GM18508 (cell line): ENCODE measurements at regions not wholly inside any gene's neighbourhood (a gene's known extent, or its start where the extent isn't known, plus 50 kb on each side); places are given as distances from the start of the nearest gene placed in this dataset.

Source experiments
- ATAC-seq: cut with Tn5 transposase; IDR thresholded peaks from one replicate; pipeline ENCODE4 v1.9.1; 2021; ENCODE audit warnings: moderate number of reproducible peaks; ENCODE audit not compliant: insufficient read depth, unreplicated experiment

GRCh38 chr6:119922814-119923213 lies 573.3 kb upstream of the MAN1A1 start:
- no peak for ATAC-seq

- ATAC-seq = no peak
These were observed 572.0 kb upstream of the MAN1A1 start for GRCh38 chr6:119921491-119922010.

GRCh38 chr6:119917186-119917585 lies 567.6 kb upstream of the MAN1A1 start:
- no peak for ATAC-seq

GRCh38 chr6:119915971-119916370 lies 566.4 kb upstream of the MAN1A1 start:
- no peak for ATAC-seq

GRCh38 chr6:119908157-119908556 lies 558.6 kb upstream of the MAN1A1 start:
- ATAC-seq = no peak

GRCh38 chr6:119902681-119903080 lies 553.1 kb upstream of the MAN1A1 start:
- no peak for ATAC-seq

- no peak for ATAC-seq
These were observed 547.2 kb upstream of the MAN1A1 start for GRCh38 chr6:119896806-119897205.

GRCh38 chr6:119895626-119896025 lies 546.1 kb upstream of the MAN1A1 start:
- ATAC-seq = no peak

GRCh38 chr6:119894811-119895210 lies 545.2 kb upstream of the MAN1A1 start:
- no peak for ATAC-seq

GRCh38 chr6:119891644-119892043 lies 542.1 kb upstream of the MAN1A1 start:
- no peak for ATAC-seq

GRCh38 chr6:119891206-119891605 lies 541.6 kb upstream of the MAN1A1 start:
- ATAC-seq = no peak

GRCh38 chr6:119890470-119890869 lies 540.9 kb upstream of the MAN1A1 start:
- ATAC-seq = no peak

GRCh38 chr6:119887666-119888065 lies 538.1 kb upstream of the MAN1A1 start:
- no peak for ATAC-seq

- ATAC-seq = no peak
These were observed 531.9 kb upstream of the MAN1A1 start for GRCh38 chr6:119881416-119881815.

- no peak for ATAC-seq
These were observed 531.3 kb upstream of the MAN1A1 start for GRCh38 chr6:119880840-119881239.

GRCh38 chr6:119879731-119880130 lies 530.2 kb upstream of the MAN1A1 start:
- ATAC-seq = no peak

- no peak for ATAC-seq
These were observed 524.8 kb upstream of the MAN1A1 start for GRCh38 chr6:119874381-119874780.

GRCh38 chr6:119873107-119873506 lies 523.5 kb upstream of the MAN1A1 start:
- ATAC-seq = no peak

GRCh38 chr6:119871520-119871919 lies 522.0 kb upstream of the MAN1A1 start:
- no peak for ATAC-seq

- no peak for ATAC-seq
These were observed 516.1 kb upstream of the MAN1A1 start for GRCh38 chr6:119865466-119866350.

- ATAC-seq = no peak
These were observed 513.2 kb upstream of the MAN1A1 start for GRCh38 chr6:119862719-119863118.

- no peak for ATAC-seq
These were observed 509.3 kb upstream of the MAN1A1 start for GRCh38 chr6:119858901-119859300.
